GM23248 (cell line): ENCODE measurements at regions not wholly inside any gene's neighbourhood (a gene's known extent, or its start where the extent isn't known, plus 50 kb on each side); places are given as distances from the start of the nearest gene placed in this dataset.

Experiments used
- DNase-seq: peaks from one replicate; pipeline ENCODE4 v3.0.0-alpha.2; 2015
- H2AFZ ChIP-seq: fragments of 200-600 bp; sonication (generic); 2 replicates; pipeline ENCODE4 v1.6.1; 2016; ENCODE audit warnings: antibody characterized with exemption
- H3F3A ChIP-seq: fragments of 200-600 bp; sonication (generic); 2 replicates; pipeline ENCODE4 v1.6.1; 2016; ENCODE audit warnings: mild to moderate bottlenecking, antibody characterized with exemption, mixed run types; ENCODE audit not compliant: insufficient read depth
- H3K27ac ChIP-seq: fragments of 200-600 bp; sonication (generic); 2 replicates; pipeline ENCODE4 v1.5.1; 2016; ENCODE audit warnings: mild to moderate bottlenecking
- H3K27me3 ChIP-seq: fragments of 200-600 bp; sonication (generic); replicated peaks from 2 replicates; pipeline ENCODE4 v1.6.1; 2016; ENCODE audit warnings: mild to moderate bottlenecking; ENCODE audit not compliant: insufficient read depth
- H3K36me3 ChIP-seq: fragments of 200-600 bp; sonication (generic); 2 replicates; pipeline ENCODE4 v1.6.1; 2016; ENCODE audit warnings: low read depth, mild to moderate bottlenecking
- H3K4me1 ChIP-seq: fragments of 200-600 bp; sonication (generic); 2 replicates; pipeline ENCODE4 v1.6.1; 2016; ENCODE audit warnings: mild to moderate bottlenecking; ENCODE audit not compliant: insufficient read depth
- H3K4me2 ChIP-seq: fragments of 200-600 bp; sonication (generic); one replicate; pipeline ENCODE4 v1.6.1; 2016; ENCODE audit warnings: mild to moderate bottlenecking; ENCODE audit not compliant: unreplicated experiment
- H3K4me3 ChIP-seq: fragments of 200-600 bp; sonication (generic); 2 replicates; pipeline ENCODE4 v1.5.1; 2016; ENCODE audit warnings: mild to moderate bottlenecking
- H3K79me2 ChIP-seq: fragments of 200-600 bp; sonication (generic); 2 replicates; pipeline ENCODE4 v1.6.1; 2016; ENCODE audit warnings: mild to moderate bottlenecking; ENCODE audit not compliant: insufficient read depth
- H3K9ac ChIP-seq: fragments of 200-600 bp; sonication (generic); 2 replicates; pipeline ENCODE4 v1.6.1; 2016; ENCODE audit warnings: mild to moderate bottlenecking
- H3K9me2 ChIP-seq: fragments of 200-600 bp; sonication (generic); 2 replicates; pipeline ENCODE4 v1.6.1; 2016; ENCODE audit warnings: mixed run types, mild to moderate bottlenecking, moderate library complexity; ENCODE audit not compliant: insufficient read depth
- H3K9me3 ChIP-seq: fragments of 200-600 bp; sonication (generic); one replicate; pipeline ENCODE4 v1.6.1; 2017; ENCODE audit warnings: low read depth
- H4K20me1 ChIP-seq: fragments of 200-600 bp; sonication (generic); 2 replicates; pipeline ENCODE4 v1.6.0; 2016; ENCODE audit not compliant: insufficient read depth
- EZH2 ChIP-seq: fragments of 200-600 bp; sonication (generic); IDR thresholded peaks from 2 replicates; pipeline ENCODE4 v1.6.1; 2018; ENCODE audit warnings: antibody characterized with exemption, mild to moderate bottlenecking; ENCODE audit not compliant: insufficient read depth, poor library complexity, severe bottlenecking
- EZH2phosphoT487 ChIP-seq: fragments of 200-600 bp; sonication (generic); IDR thresholded peaks from 2 replicates; pipeline ENCODE4 v1.6.1; 2018; ENCODE audit warnings: antibody characterized with exemption, moderate library complexity, mild to moderate bottlenecking, low read depth; ENCODE audit not compliant: insufficient read depth
- WGBS, 2 experiments: methylation state at CpG; one replicate each; pipeline ENCODE4 v1.1.6; 2015 to 2017; ENCODE audit warnings: low lambda C conversion rate in 2 of 2, low coverage in 1 of 2; ENCODE audit errors: missing lambda C conversion rate in 2 of 2; 5-methylcytosine and 5-hydroxymethylcytosine counted together
- in situ Hi-C: fragments of 300-500 bp; cut with MboI; formaldehyde crosslinking; loops from 2 replicates; pipeline ENCODE4 v1.15.0; 2020

DNA sequence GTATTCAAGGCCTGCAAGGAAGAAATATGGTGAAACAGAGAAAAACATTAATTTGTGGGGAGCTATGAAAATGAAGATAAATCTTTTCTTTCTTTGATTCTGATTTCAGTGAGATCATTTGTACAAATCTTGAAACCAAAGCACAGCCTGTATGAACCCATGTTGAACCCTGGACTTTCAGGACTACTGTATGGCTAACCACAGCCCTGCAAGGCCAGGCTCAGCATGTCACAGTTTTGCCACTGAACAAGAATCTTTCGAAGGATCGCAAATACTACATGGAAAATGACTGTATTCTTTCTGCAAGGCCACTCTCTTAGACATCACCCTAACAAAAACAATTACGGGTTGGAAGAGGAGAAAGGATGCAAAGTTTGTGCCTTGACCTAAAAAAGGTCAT is 161.7 kb upstream of the MAF start:
- H4K20me1 ChIP-seq = no peaks in the 10 kb centered on the region
- no peaks in the 10 kb centered on the region for H3K79me2 ChIP-seq
- in situ Hi-C loops = no loop called here
- H3K27ac ChIP-seq = no peak overlapping the region
- H3K4me2 ChIP-seq = no peak overlapping the region
- no peaks in the 10 kb centered on the region for H3K4me1 ChIP-seq
- no peak overlapping the region for H2AFZ ChIP-seq
- no peaks in the 10 kb centered on the region for H3K27me3 ChIP-seq
- no peak for DNase-seq
- no peaks in the 10 kb centered on the region for H3K36me3 ChIP-seq
- no peak for TF ChIP-seq EZH2phosphoT487
- no peak for TF ChIP-seq EZH2
- no peak overlapping the region for H3K9ac ChIP-seq
- H3K4me3 ChIP-seq = no peak overlapping the region
- no peaks in the 10 kb centered on the region for H3K9me3 ChIP-seq
- H3K9me2 ChIP-seq = no peaks in the 10 kb centered on the region
- 69 to 79% methylated on average over 3 of the region's 3 CpGs for WGBS, 2 experiments
- no peaks in the 10 kb centered on the region for H3F3A ChIP-seq

DNA sequence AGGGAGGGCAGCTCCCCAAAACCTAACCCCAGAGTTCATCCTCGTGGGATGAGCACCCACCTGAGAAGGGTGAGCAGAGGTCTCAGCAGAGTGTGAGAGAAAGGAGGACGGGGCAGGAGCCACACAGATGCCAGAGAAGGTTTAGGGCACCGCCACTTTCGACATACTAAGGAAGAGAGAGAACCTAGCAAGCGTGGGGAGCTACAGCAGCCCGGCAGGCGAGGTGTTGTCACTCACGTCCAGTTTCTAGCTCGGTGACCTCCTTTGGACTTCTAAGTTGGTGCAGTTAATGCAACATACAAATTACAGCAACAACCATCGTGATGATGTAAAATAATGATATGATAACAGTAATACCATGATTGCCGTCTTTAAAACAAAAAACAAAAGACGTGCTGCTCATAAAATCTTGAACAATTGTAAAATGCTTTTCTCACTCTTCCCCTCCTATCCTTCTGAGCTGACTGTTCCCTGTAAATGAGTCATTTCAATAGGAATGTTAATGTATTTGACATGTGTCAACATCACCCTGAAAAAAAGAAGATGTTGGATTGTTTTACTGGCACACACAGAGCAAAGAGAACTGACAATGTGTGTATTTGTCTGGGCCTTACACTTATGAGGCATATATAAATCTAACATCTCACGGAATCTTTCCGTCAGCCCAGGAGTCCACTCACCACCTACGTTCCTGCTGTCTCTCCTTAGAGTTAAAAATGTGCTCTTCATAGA is 158.2 kb upstream of the MAF start:
- in situ Hi-C loops = no loop called here
- DNase-seq = no peak

GRCh38 chr16:79757968-79758367 is 157.4 kb upstream of the MAF start:
- no peak overlapping the region for H3K4me3 ChIP-seq
- 39 to 47% methylated on average over 6 of the region's 6 CpGs for WGBS, 2 experiments
- no peak for TF ChIP-seq EZH2
- no peak for TF ChIP-seq EZH2phosphoT487

More for the DNA sequence above, 158.2 kb upstream of the MAF start:
- no peaks in the 10 kb centered on the region for H3K9me3 ChIP-seq
- 25 to 27% methylated on average over 15 of the region's 15 CpGs for WGBS, 2 experiments
- H3K27me3 ChIP-seq = no peaks in the 10 kb centered on the region
- H3K4me3 ChIP-seq = no peak overlapping the region
- H3K79me2 ChIP-seq = no peaks in the 10 kb centered on the region
- H3K4me2 ChIP-seq = no peak overlapping the region
- no peak overlapping the region for H3K9ac ChIP-seq
- no peaks in the 10 kb centered on the region for H3K36me3 ChIP-seq
- H3K27ac ChIP-seq = no peak overlapping the region
- TF ChIP-seq EZH2 (no peak), EZH2phosphoT487 (no peak)
- H3K9me2 ChIP-seq = no peaks in the 10 kb centered on the region
- H2AFZ ChIP-seq = no peak overlapping the region
- no peaks in the 10 kb centered on the region for H3F3A ChIP-seq
- no peaks in the 10 kb centered on the region for H3K4me1 ChIP-seq
- H4K20me1 ChIP-seq = no peaks in the 10 kb centered on the region

DNA sequence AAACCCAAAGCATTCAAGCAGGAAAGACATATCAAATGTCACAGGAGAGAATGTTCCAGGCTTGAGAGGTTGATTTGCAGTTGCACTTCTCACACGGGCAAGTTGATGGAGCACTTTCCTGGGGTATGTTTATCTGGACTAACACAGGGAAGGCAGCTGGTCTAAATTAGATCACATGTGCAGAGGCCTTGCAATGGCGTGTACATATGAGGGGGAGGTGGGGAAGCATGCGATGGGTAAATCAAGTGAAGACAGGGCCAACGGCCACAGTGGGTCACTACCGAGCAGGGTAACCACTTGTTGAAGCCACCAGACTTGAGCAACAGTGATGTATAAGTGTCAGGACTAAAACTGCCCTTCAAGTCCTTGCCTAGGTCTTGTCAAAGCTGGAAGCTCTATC is 156.6 kb upstream of the MAF start:
- Histone ChIP-seq H4K20me1 (no peaks in the 10 kb centered on the region), H3K36me3 (no peaks in the 10 kb centered on the region), H3K9me3 (no peaks in the 10 kb centered on the region), H3K4me1 (no peaks in the 10 kb centered on the region), H3K79me2 (no peaks in the 10 kb centered on the region), H3F3A (no peaks in the 10 kb centered on the region), H3K27me3 (no peaks in the 10 kb centered on the region), H3K4me3 (no peak overlapping the region), H3K27ac (no peak overlapping the region), H3K4me2 (no peak overlapping the region), H2AFZ (no peak overlapping the region), H3K9me2 (no peaks in the 10 kb centered on the region), H3K9ac (no peak overlapping the region)
- WGBS, 2 experiments = 15 to 22% methylated on average over 5 of the region's 5 CpGs
- in situ Hi-C loops = no loop called here
- TF ChIP-seq EZH2phosphoT487 (no peak), EZH2 (no peak)
- no peak for DNase-seq

More at GRCh38 chr16:79757968-79758367, 157.4 kb upstream of the MAF start:
- Histone ChIP-seq H3K4me2 (no peak overlapping the region), H3K36me3 (no peaks in the 10 kb centered on the region), H3K27me3 (no peaks in the 10 kb centered on the region), H3K79me2 (no peaks in the 10 kb centered on the region), H3K9me2 (no peaks in the 10 kb centered on the region), H3F3A (no peaks in the 10 kb centered on the region), H4K20me1 (no peaks in the 10 kb centered on the region), H3K9me3 (no peaks in the 10 kb centered on the region), H3K4me1 (no peaks in the 10 kb centered on the region), H3K27ac (no peak overlapping the region), H3K9ac (no peak overlapping the region), H2AFZ (no peak overlapping the region)
- no peak for DNase-seq
- in situ Hi-C loops = no loop called here

- H3K36me3 ChIP-seq = no peaks in the 10 kb centered on the region
- no peak overlapping the region for H3K27ac ChIP-seq
- H3K9me2 ChIP-seq = no peaks in the 10 kb centered on the region
- H3K9me3 ChIP-seq = no peaks in the 10 kb centered on the region
- H3K79me2 ChIP-seq = no peaks in the 10 kb centered on the region
- H3K9ac ChIP-seq = no peak overlapping the region
- H3F3A ChIP-seq = no peaks in the 10 kb centered on the region
- no peaks in the 10 kb centered on the region for H3K27me3 ChIP-seq
- no peak overlapping the region for H2AFZ ChIP-seq
- WGBS, 2 experiments = 59 to 60% methylated on average over 5 of the region's 5 CpGs
- H3K4me3 ChIP-seq = no peak overlapping the region
- TF ChIP-seq EZH2 (no peak), EZH2phosphoT487 (no peak)
- H3K4me2 ChIP-seq = no peak overlapping the region
- in situ Hi-C loops = no loop called here
- H3K4me1 ChIP-seq = no peaks in the 10 kb centered on the region
- DNase-seq = no peak
- H4K20me1 ChIP-seq = no peaks in the 10 kb centered on the region
These were observed 156.0 kb upstream of the MAF start for GRCh38 chr16:79756571-79756970.
